ENCODE measurements at regions not wholly inside any gene's neighbourhood (a gene's known extent, or its start where the extent isn't known, plus 50 kb on each side); places are given as distances from the start of the nearest gene placed in this dataset.

- no peak for TF ChIP-seq POLR2A (IDR thresholded peaks at IDR 0.05)
- TF ChIP-seq, protein P1, sequence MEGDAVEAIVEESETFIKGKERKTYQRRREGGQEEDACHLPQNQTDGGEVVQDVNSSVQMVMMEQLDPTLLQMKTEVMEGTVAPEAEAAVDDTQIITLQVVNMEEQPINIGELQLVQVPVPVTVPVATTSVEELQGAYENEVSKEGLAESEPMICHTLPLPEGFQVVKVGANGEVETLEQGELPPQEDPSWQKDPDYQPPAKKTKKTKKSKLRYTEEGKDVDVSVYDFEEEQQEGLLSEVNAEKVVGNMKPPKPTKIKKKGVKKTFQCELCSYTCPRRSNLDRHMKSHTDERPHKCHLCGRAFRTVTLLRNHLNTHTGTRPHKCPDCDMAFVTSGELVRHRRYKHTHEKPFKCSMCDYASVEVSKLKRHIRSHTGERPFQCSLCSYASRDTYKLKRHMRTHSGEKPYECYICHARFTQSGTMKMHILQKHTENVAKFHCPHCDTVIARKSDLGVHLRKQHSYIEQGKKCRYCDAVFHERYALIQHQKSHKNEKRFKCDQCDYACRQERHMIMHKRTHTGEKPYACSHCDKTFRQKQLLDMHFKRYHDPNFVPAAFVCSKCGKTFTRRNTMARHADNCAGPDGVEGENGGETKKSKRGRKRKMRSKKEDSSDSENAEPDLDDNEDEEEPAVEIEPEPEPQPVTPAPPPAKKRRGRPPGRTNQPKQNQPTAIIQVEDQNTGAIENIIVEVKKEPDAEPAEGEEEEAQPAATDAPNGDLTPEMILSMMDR (IDR thresholded peaks at IDR 0.05), result no peak
Observed at GRCh38 chr4:27189683-27190082, 329.0 kb downstream of the STIM2 start.
